OCI-LY7 (cell line): ENCODE measurements at regions not wholly inside any gene's neighbourhood (a gene's known extent, or its start where the extent isn't known, plus 50 kb on each side); places are given as distances from the start of the nearest gene placed in this dataset.

ENCODE experiments used
- CTCF ChIP-seq: fragments of 200-600 bp; sonication (generic); conservative IDR thresholded peaks from 2 replicates; pipeline ENCODE4 v1.5.1; 2014; ENCODE audit warnings: mild to moderate bottlenecking, antibody characterized with exemption, low read length, moderate library complexity, mixed read lengths
- EZH2phosphoT487 ChIP-seq: fragments of 200-600 bp; sonication (generic); IDR thresholded peaks from 2 replicates; pipeline ENCODE4 v1.6.1; 2018; ENCODE audit warnings: low read depth, borderline replicate concordance, mild to moderate bottlenecking, mixed run types, antibody characterized with exemption, low read length, moderate library complexity, mixed read lengths

- TF ChIP-seq CTCF: no peak
- no peak for TF ChIP-seq EZH2phosphoT487
Observed at GRCh38 chr12:75837700-75838099, 193.9 kb downstream of the PHLDA1 start.
